GM03348 (cell line): ENCODE measurements at regions not wholly inside any gene's neighbourhood (a gene's known extent, or its start where the extent isn't known, plus 50 kb on each side); places are given as distances from the start of the nearest gene placed in this dataset.

Experiments used
- DNase-seq: peaks from one replicate; pipeline ENCODE4 v3.0.0; 2012; ENCODE audit warnings: low spot score

GRCh38 chr14:98167705-98168104 lies 1104.3 kb downstream of the BCL11B start:
- DNase-seq = no peak

GRCh38 chr14:98168211-98168985 lies 1103.6 kb downstream of the BCL11B start:
- DNase-seq = no peak

- no peak for DNase-seq
Observed at GRCh38 chr14:98169170-98169587, 1102.8 kb downstream of the BCL11B start.

- DNase-seq = no peak
Observed at GRCh38 chr14:98170575-98170974, 1101.4 kb downstream of the BCL11B start.

GRCh38 chr14:98171654-98172053 lies 1100.3 kb downstream of the BCL11B start:
- no peak for DNase-seq

- no peak for DNase-seq
Observed at GRCh38 chr14:98172243-98172778, 1099.7 kb downstream of the BCL11B start.

GRCh38 chr14:98173305-98173704 lies 1098.7 kb downstream of the BCL11B start:
- no peak for DNase-seq

- no peak for DNase-seq
Observed at GRCh38 chr14:98174041-98174440, 1098.0 kb downstream of the BCL11B start.

GRCh38 chr14:98175436-98175835 lies 1096.6 kb downstream of the BCL11B start:
- no peak for DNase-seq

GRCh38 chr14:98175881-98176280 lies 1096.1 kb downstream of the BCL11B start:
- DNase-seq = no peak

GRCh38 chr14:98176892-98177291 lies 1095.1 kb downstream of the BCL11B start:
- no peak for DNase-seq

- DNase-seq = no peak
Observed at GRCh38 chr14:98177551-98177950, 1094.4 kb downstream of the BCL11B start.

- DNase-seq = no peak
Observed at GRCh38 chr14:98181241-98181640, 1090.8 kb downstream of the BCL11B start.

- DNase-seq = no peak
Observed at GRCh38 chr14:98181768-98182167, 1090.2 kb downstream of the BCL11B start.

- no peak for DNase-seq
Observed at GRCh38 chr14:98182393-98183055, 1089.5 kb downstream of the BCL11B start.

GRCh38 chr14:98183556-98183955 lies 1088.4 kb downstream of the BCL11B start:
- DNase-seq = no peak

- no peak for DNase-seq
Observed at GRCh38 chr14:98184457-98184856, 1087.5 kb downstream of the BCL11B start.

- no peak for DNase-seq
Observed at GRCh38 chr14:98185036-98185435, 1087.0 kb downstream of the BCL11B start.

GRCh38 chr14:98186140-98186539 lies 1085.9 kb downstream of the BCL11B start:
- no peak for DNase-seq

GRCh38 chr14:98187281-98187680 lies 1084.7 kb downstream of the BCL11B start:
- DNase-seq = no peak

GRCh38 chr14:98189062-98189461 lies 1082.9 kb downstream of the BCL11B start:
- no peak for DNase-seq

GRCh38 chr14:98189511-98189910 lies 1082.5 kb downstream of the BCL11B start:
- DNase-seq = no peak

GRCh38 chr14:98189944-98190343 lies 1082.1 kb downstream of the BCL11B start:
- DNase-seq = no peak
